ENCODE measurements at regions not wholly inside any gene's neighbourhood (a gene's known extent, or its start where the extent isn't known, plus 50 kb on each side); places are given as distances from the start of the nearest gene placed in this dataset.

DNA sequence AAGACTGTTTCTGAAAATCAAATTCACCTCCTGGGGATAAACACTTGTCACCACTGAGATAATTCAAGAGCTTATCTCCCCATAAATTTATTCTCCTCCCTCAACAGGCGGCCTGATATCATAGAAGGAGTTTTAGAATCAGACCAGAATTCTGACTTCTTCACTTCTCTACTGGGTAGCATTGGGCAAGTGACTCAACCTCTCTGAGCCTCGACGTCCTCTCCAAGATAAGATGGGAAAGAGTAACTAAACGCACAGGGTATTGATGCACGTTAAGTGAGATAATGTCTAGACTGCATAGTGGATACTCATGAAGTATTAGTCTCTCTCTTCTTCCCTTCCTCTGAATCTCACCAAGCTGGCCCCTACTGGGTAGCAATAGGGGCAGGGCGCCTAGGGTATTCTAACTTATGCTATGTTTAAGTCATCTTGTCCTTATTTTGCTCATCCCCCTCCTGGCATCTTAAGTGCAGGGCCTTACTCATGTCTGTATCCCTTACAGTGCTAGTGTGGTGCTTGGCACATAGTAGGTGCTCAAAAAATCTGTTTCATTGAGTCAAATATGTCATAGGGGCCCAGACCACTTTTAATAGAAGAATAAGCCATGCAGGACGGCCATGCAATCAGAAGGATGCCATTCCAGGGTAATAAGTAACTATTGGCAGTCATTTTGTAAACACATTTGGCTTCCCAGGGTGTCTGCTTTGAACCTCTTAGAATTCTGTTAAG lies 476.4 kb upstream of the CCL2 start:
- Histone ChIP-seq H3K36me3 (replicated peaks in 1 of 2; ENCODE audit: control insufficient read depth in 1 of 2, insufficient read depth in 2 of 2, low read length in 2 of 2) (no peaks in the 10 kb centered on the region), H3K4me2 (replicated peaks; ENCODE audit: extremely low read depth, low read length, poor library complexity, severe bottlenecking) (no peak overlapping the region), H3K4me3 (replicated peaks in 1 of 3; ENCODE audit: low read depth in 2 of 3, low read length in 3 of 3) (no peak overlapping the region), H3K9ac (ENCODE audit: insufficient read depth, low read length, poor library complexity, severe bottlenecking) (no peak overlapping the region), H3K27ac (ENCODE audit: low read depth in 1 of 2, low read length in 2 of 2) (no peak overlapping the region), H2AFZ (ENCODE audit: insufficient read depth, low read depth, low read length, poor library complexity, severe bottlenecking) (no peak overlapping the region), H3K4me1 (ENCODE audit: control insufficient read depth in 1 of 2, insufficient read depth in 2 of 2, low read length in 2 of 2) (no peaks in the 10 kb centered on the region), H3K79me2 (ENCODE audit: insufficient read depth, low read length) (no peaks in the 10 kb centered on the region), H3K27me3 (ENCODE audit: control insufficient read depth in 2 of 2, insufficient read depth in 2 of 2, low read length in 2 of 2) (peaks cover 0 to 2% of the 10 kb centered on the region in 2 donors), H4K20me1 (ENCODE audit: insufficient read depth, low read length) (no peaks in the 10 kb centered on the region), H3K9me3 (replicated peaks in 1 of 2; ENCODE audit: control insufficient read depth in 1 of 2, insufficient read depth in 1 of 2, low read length in 2 of 2) (no peaks in the 10 kb centered on the region)
- H3K9me3 Mint-ChIP-seq: no peaks in the 10 kb centered on the region
- peaks cover 2% of the 10 kb centered on the region for H3K4me1 Mint-ChIP-seq
- no peak overlapping the region for H3K4me3 Mint-ChIP-seq
- WGBS (ENCODE audit: insufficient coverage): no CpG with 5 or more reads among the region's 7 CpGs
- DNase-seq: no peak
- TF ChIP-seq, protein P1, sequence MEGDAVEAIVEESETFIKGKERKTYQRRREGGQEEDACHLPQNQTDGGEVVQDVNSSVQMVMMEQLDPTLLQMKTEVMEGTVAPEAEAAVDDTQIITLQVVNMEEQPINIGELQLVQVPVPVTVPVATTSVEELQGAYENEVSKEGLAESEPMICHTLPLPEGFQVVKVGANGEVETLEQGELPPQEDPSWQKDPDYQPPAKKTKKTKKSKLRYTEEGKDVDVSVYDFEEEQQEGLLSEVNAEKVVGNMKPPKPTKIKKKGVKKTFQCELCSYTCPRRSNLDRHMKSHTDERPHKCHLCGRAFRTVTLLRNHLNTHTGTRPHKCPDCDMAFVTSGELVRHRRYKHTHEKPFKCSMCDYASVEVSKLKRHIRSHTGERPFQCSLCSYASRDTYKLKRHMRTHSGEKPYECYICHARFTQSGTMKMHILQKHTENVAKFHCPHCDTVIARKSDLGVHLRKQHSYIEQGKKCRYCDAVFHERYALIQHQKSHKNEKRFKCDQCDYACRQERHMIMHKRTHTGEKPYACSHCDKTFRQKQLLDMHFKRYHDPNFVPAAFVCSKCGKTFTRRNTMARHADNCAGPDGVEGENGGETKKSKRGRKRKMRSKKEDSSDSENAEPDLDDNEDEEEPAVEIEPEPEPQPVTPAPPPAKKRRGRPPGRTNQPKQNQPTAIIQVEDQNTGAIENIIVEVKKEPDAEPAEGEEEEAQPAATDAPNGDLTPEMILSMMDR (IDR thresholded peaks at IDR 0.05): no peak
- no peaks in the 10 kb centered on the region for H3K36me3 Mint-ChIP-seq
- H3K27me3 Mint-ChIP-seq (ENCODE audit: low read depth in 3 of 3): peaks cover 2 to 16% (median 11%) of the 10 kb centered on the region in 3 donors
- intact Hi-C loops (cut with micrococcal nuclease): loop anchor here in 1 of 2 donors (10.0 kb wide), 1 partner anchor 386 kb away; no protein-coding TSS in a partner anchor
- H3K27ac Mint-ChIP-seq: peak overlapping the region in 1 of 7 donors; percentile 46

DNA sequence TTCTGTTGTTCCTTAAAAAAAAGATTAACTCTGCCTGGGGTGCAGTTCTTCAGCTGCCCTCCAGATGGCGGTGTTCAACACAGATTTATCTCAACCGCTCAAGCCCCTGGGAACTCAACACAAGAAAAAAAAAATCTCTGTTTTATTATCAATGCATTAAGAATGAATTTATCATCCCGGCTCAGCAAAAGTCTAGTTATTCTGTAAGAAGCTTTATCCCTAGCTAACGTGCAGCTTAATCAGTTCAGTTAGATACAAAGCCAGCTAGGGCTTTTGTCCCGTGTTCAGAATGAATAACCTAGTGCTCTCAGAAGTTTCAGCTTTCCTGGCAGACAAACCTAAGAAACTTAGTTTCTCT lies 475.9 kb upstream of the CCL2 start:
- Histone ChIP-seq H2AFZ (ENCODE audit: insufficient read depth, low read depth, low read length, poor library complexity, severe bottlenecking) (no peak overlapping the region), H3K4me3 (replicated peaks in 1 of 3; ENCODE audit: low read depth in 2 of 3, low read length in 3 of 3) (no peak overlapping the region), H3K27ac (ENCODE audit: low read depth in 1 of 2, low read length in 2 of 2) (no peak overlapping the region), H3K9ac (ENCODE audit: insufficient read depth, low read length, poor library complexity, severe bottlenecking) (no peak overlapping the region), H3K36me3 (replicated peaks in 1 of 2; ENCODE audit: control insufficient read depth in 1 of 2, insufficient read depth in 2 of 2, low read length in 2 of 2) (no peaks in the 10 kb centered on the region), H4K20me1 (ENCODE audit: insufficient read depth, low read length) (no peaks in the 10 kb centered on the region), H3K79me2 (ENCODE audit: insufficient read depth, low read length) (no peaks in the 10 kb centered on the region), H3K27me3 (ENCODE audit: control insufficient read depth in 2 of 2, insufficient read depth in 2 of 2, low read length in 2 of 2) (peaks cover 0 to 2% of the 10 kb centered on the region in 2 donors), H3K4me2 (replicated peaks; ENCODE audit: extremely low read depth, low read length, poor library complexity, severe bottlenecking) (no peak overlapping the region), H3K4me1 (ENCODE audit: control insufficient read depth in 1 of 2, insufficient read depth in 2 of 2, low read length in 2 of 2) (no peaks in the 10 kb centered on the region), H3K9me3 (replicated peaks in 1 of 2; ENCODE audit: control insufficient read depth in 1 of 2, insufficient read depth in 1 of 2, low read length in 2 of 2) (no peaks in the 10 kb centered on the region)
- peak; percentile 28 to 41 (median 35) for DNase-seq
- Mint-ChIP-seq H3K27ac (no peak overlapping the region), H3K4me3 (no peak overlapping the region), H3K36me3 (no peaks in the 10 kb centered on the region), H3K4me1 (peaks cover 2% of the 10 kb centered on the region), H3K9me3 (no peaks in the 10 kb centered on the region), H3K27me3 (ENCODE audit: low read depth in 3 of 3) (peaks cover 2 to 18% (median 11%) of the 10 kb centered on the region in 3 donors)
- no CpG with 5 or more reads among the region's 5 CpGs for WGBS (ENCODE audit: insufficient coverage)
- TF ChIP-seq, protein P1 (IDR thresholded peaks at IDR 0.05): peak; percentile 98
- intact Hi-C loops (cut with micrococcal nuclease): loop anchor here in 1 of 2 donors (10.0 kb wide), 1 partner anchor 386 kb away; no protein-coding TSS in a partner anchor

All from CD14-positive monocyte (primary cell).